Endothelial cell of umbilical vein (primary cell): ENCODE measurements at regions not wholly inside any gene's neighbourhood (a gene's known extent, or its start where the extent isn't known, plus 50 kb on each side); places are given as distances from the start of the nearest gene placed in this dataset.

Experiments
- BruUV-seq: library from RNA; stranded (reverse); fragments of 400-500 nt; replicated peaks from 2 replicates; lab custom pipeline; 2021; lab: Mats Ljungman, UMichigan
- CTCF ChIA-PET: fragments of 300-600, 350-600 bp; sonication (Branson Sonifier 250); formaldehyde crosslinking; loops from one replicate; lab custom pipeline; 2021; ENCODE audit warnings: antibody characterized with exemption, inconsistent platforms; lab: Charles Lee
- POLR2A ChIA-PET: fragments of 300-600, 350-600 bp; sonication (Branson Sonifier 250); formaldehyde crosslinking; loops from one replicate; lab custom pipeline; 2021; ENCODE audit warnings: antibody characterized with exemption, inconsistent platforms; lab: Charles Lee
- DNase-seq: peaks from one replicate; pipeline ENCODE4 v3.0.0-alpha.2; 2011; ENCODE audit warnings: low read depth, low spot score
- FAIRE-seq: peaks from 2 replicates; lab custom pipeline; 2011; peaks lifted over from hg19 to GRCh38; lab: Jason Lieb, UNC
- H2AFZ ChIP-seq: 2 replicates; pipeline ENCODE4 v1.6.0; 2012; ENCODE audit warnings: low read depth, low read length, control low read depth, inconsistent platforms
- H3K27ac ChIP-seq: 2 replicates; pipeline ENCODE4 v1.5.1; 2011; ENCODE audit warnings: low read depth, mild to moderate bottlenecking, control low read depth, low read length, moderate library complexity; ENCODE audit not compliant: insufficient read depth
- H3K27me3 ChIP-seq, 2 experiments: 2 replicates each; pipeline versions ENCODE4 v1.6.0 to v1.6.1; 2011; ENCODE audit warnings: low read length in 2 of 2, mixed read lengths in 1 of 2; ENCODE audit not compliant: control insufficient read depth in 2 of 2, insufficient read depth in 2 of 2
- H3K36me3 ChIP-seq, 2 experiments: 2 replicates in 1 of 2; 3 replicates in 1 of 2; pipeline ENCODE4 v1.5.1; 2011; ENCODE audit warnings: low read length in 2 of 2, mild to moderate bottlenecking in 1 of 2, moderate library complexity in 1 of 2; ENCODE audit not compliant: control insufficient read depth in 2 of 2, insufficient read depth in 2 of 2; ENCODE audit errors: extremely low read depth in 1 of 2
- H3K4me1 ChIP-seq: 3 replicates; pipeline ENCODE4 v1.5.1; 2011; ENCODE audit warnings: mild to moderate bottlenecking, low read length; ENCODE audit not compliant: control insufficient read depth, insufficient read depth; ENCODE audit errors: extremely low read depth
- H3K4me2 ChIP-seq: 2 replicates; pipeline ENCODE4 v1.6.1; 2011; ENCODE audit warnings: low read length, control low read depth, mixed read lengths; ENCODE audit not compliant: insufficient read depth
- H3K4me3 ChIP-seq, 3 experiments: fragments of 200-600 bp in 1 of 3; sonication (generic), shearing (Covaris generic) in 1 of 3; replicated peaks in 1 of 3; 2 replicates each; pipeline ENCODE4 v1.5.1; 2011 to 2016; ENCODE audit warnings: control low read depth in 3 of 3, low read length in 3 of 3, mild to moderate bottlenecking in 2 of 3, inconsistent platforms in 1 of 3, low read depth in 1 of 3, moderate library complexity in 1 of 3; ENCODE audit not compliant: insufficient read depth in 1 of 3
- H3K79me2 ChIP-seq: 2 replicates; pipeline ENCODE4 v1.6.0; 2012; ENCODE audit warnings: low read length, inconsistent platforms; ENCODE audit not compliant: control insufficient read depth, insufficient read depth
- H3K9ac ChIP-seq: replicated peaks from 2 replicates; pipeline ENCODE3; 2011; ENCODE audit warnings: low read length, control low read depth; ENCODE audit not compliant: insufficient read depth; ENCODE audit errors: extremely low read depth
- H3K9me1 ChIP-seq: replicated peaks from 3 replicates; pipeline ENCODE4 v1.6.0; 2011; ENCODE audit warnings: mild to moderate bottlenecking, low read length; ENCODE audit not compliant: control insufficient read depth, insufficient read depth; ENCODE audit errors: extremely low read depth
- H3K9me3 ChIP-seq: replicated peaks from 2 replicates; pipeline ENCODE4 v1.5.1; 2012; ENCODE audit warnings: low read length, inconsistent platforms; ENCODE audit not compliant: control insufficient read depth, insufficient read depth
- H4K20me1 ChIP-seq: replicated peaks from 2 replicates; pipeline ENCODE3; 2011; ENCODE audit warnings: mild to moderate bottlenecking, low read length; ENCODE audit not compliant: control insufficient read depth, insufficient read depth; ENCODE audit errors: extremely low read depth
- EZH2 ChIP-seq: IDR thresholded peaks from 2 replicates; pipeline ENCODE4 v1.6.1; 2012; ENCODE audit warnings: borderline replicate concordance, low read depth, mild to moderate bottlenecking, moderate library complexity, low read length, inconsistent platforms; ENCODE audit not compliant: severe bottlenecking
- FOS ChIP-seq: IDR thresholded peaks from 2 replicates; pipeline ENCODE4 v1.6.1; 2011; ENCODE audit warnings: mild to moderate bottlenecking, low read length, moderate library complexity, borderline replicate concordance; ENCODE audit not compliant: insufficient read depth
- GATA2 ChIP-seq: IDR thresholded peaks from 2 replicates; pipeline ENCODE4 v1.7.0; 2011; ENCODE audit warnings: low read depth, mild to moderate bottlenecking, moderate library complexity, mixed read lengths, low read length; ENCODE audit not compliant: insufficient read length, insufficient read depth
- JUN ChIP-seq: IDR thresholded peaks from 2 replicates; pipeline ENCODE4 v1.6.1; 2011; ENCODE audit warnings: borderline replicate concordance, low read depth; ENCODE audit not compliant: insufficient read length, insufficient read depth
- MAX ChIP-seq: IDR thresholded peaks from 2 replicates; pipeline ENCODE4 v1.6.1; 2011; ENCODE audit not compliant: insufficient read depth, insufficient read length
- MYC ChIP-seq: IDR thresholded peaks from one replicate; pipeline ENCODE4 v1.6.1; 2011; ENCODE audit warnings: mild to moderate bottlenecking, low read depth, low read length
- POLR2A ChIP-seq: IDR thresholded peaks from 2 replicates; pipeline ENCODE4 v1.6.1; 2012; ENCODE audit warnings: low read depth, mild to moderate bottlenecking, control low read depth, low read length
- POLR2AphosphoS5 ChIP-seq: IDR thresholded peaks from 2 replicates; pipeline ENCODE4 v1.6.1; 2012; ENCODE audit warnings: low read depth, mild to moderate bottlenecking, control low read depth, low read length, moderate library complexity; ENCODE audit not compliant: insufficient read depth
- dilution Hi-C: fragments of 300-500 bp; cut with MboI; formaldehyde crosslinking; loops from one replicate; pipeline ENCODE4 v1.15.0; 2019; ENCODE audit warnings: low sequenced_read_pairs; ENCODE audit not compliant: extremely low pct_ligation_motif_present
- intact Hi-C: fragments of 100-400 bp; cut with micrococcal nuclease; formaldehyde crosslinking; loops from one replicate; pipeline ENCODE4 v1.10.0; 2022
- TF ChIP-seq, protein P1 (sequence below), 2 donors: IDR thresholded peaks; 1 replicate in 1 of 2; 2 replicates in 1 of 2; pipeline ENCODE4 v1.5.1; 2011; ENCODE audit warnings: low read length in 2 of 2, mild to moderate bottlenecking in 2 of 2, moderate library complexity in 2 of 2, control low read depth in 1 of 2, inconsistent platforms in 1 of 2, low read depth in 1 of 2; ENCODE audit not compliant: insufficient read depth in 1 of 2; ENCODE audit errors: extremely low read depth in 1 of 2

- no peaks in the 10 kb centered on the region for H4K20me1 ChIP-seq
- H2AFZ ChIP-seq, result no peak overlapping the region
- no peaks in the 10 kb centered on the region for H3K9me3 ChIP-seq
- TF ChIP-seq MYC (no peak), GATA2 (no peak), POLR2A (no peak), JUN (no peak), FOS (no peak), EZH2 (no peak), MAX (no peak), POLR2AphosphoS5 (no peak)
- TF ChIP-seq, protein P1, sequence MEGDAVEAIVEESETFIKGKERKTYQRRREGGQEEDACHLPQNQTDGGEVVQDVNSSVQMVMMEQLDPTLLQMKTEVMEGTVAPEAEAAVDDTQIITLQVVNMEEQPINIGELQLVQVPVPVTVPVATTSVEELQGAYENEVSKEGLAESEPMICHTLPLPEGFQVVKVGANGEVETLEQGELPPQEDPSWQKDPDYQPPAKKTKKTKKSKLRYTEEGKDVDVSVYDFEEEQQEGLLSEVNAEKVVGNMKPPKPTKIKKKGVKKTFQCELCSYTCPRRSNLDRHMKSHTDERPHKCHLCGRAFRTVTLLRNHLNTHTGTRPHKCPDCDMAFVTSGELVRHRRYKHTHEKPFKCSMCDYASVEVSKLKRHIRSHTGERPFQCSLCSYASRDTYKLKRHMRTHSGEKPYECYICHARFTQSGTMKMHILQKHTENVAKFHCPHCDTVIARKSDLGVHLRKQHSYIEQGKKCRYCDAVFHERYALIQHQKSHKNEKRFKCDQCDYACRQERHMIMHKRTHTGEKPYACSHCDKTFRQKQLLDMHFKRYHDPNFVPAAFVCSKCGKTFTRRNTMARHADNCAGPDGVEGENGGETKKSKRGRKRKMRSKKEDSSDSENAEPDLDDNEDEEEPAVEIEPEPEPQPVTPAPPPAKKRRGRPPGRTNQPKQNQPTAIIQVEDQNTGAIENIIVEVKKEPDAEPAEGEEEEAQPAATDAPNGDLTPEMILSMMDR (IDR thresholded peaks at IDR 0.05; ENCODE audit: extremely low read depth in 1 of 2, insufficient read depth in 1 of 2, low read depth in 1 of 2, low read length in 2 of 2), result no peak
- H3K9ac ChIP-seq, result no peak overlapping the region
- ChIA-PET POLR2A (no interaction called here), CTCF (no interaction called here)
- no peaks in the 10 kb centered on the region for H3K4me1 ChIP-seq
- dilution Hi-C loops (no loop called here), intact Hi-C loops (no loop called here)
- BruUV-seq, result no TSS peak
- no peak overlapping the region for H3K4me3 ChIP-seq
- no peaks in the 10 kb centered on the region for H3K79me2 ChIP-seq
- H3K4me2 ChIP-seq, result no peak overlapping the region
- FAIRE-seq (no peak), DNase-seq (no peak)
- no peaks in the 10 kb centered on the region for H3K9me1 ChIP-seq
- H3K27ac ChIP-seq, result no peak overlapping the region
- peaks cover 5% of the 10 kb centered on the region in 2 experiments for H3K27me3 ChIP-seq
- H3K36me3 ChIP-seq, result no peaks in the 10 kb centered on the region
Measured at GRCh38 chr3:107098864-107099263, 278.4 kb upstream of the CCDC54 start.
